NCI-H526 (cell line): ENCODE measurements at regions not wholly inside any gene's neighbourhood (a gene's known extent, or its start where the extent isn't known, plus 50 kb on each side); places are given as distances from the start of the nearest gene placed in this dataset.
A peak's percentile ranks its signal among the peaks of the same experiment; 100 is the strongest.
"Not testable (repeated sequence)": the region's sequence is repeated elsewhere in the genome, so short reads cannot be mapped to it uniquely, and the experiment has no call there.

Source experiments
- DNase-seq, 2 experiments: peaks; one replicate each; lab custom pipeline; 2025; lab: John Stamatoyannopoulos, UW

- DNase-seq, result peak; percentile 57 to 84
Measured at GRCh38 chr2:198296665-198297308, 492.4 kb downstream of the PLCL1 start.

- DNase-seq, result no peak
Measured at GRCh38 chr2:198293281-198293680, 488.9 kb downstream of the PLCL1 start.

GRCh38 chr2:198289811-198290210 lies 485.4 kb downstream of the PLCL1 start:
- DNase-seq, result no peak

GRCh38 chr2:198287706-198288105 lies 483.3 kb downstream of the PLCL1 start:
- DNase-seq, result no peak

- no peak for DNase-seq
Measured at GRCh38 chr2:198285216-198285615, 480.8 kb downstream of the PLCL1 start.

- no peak for DNase-seq
Measured at GRCh38 chr2:198283146-198283545, 478.8 kb downstream of the PLCL1 start.

- DNase-seq, result no peak
Measured at GRCh38 chr2:198282061-198282460, 477.7 kb downstream of the PLCL1 start.

GRCh38 chr2:198280145-198280544 lies 475.8 kb downstream of the PLCL1 start:
- DNase-seq, result no peak

- DNase-seq, result no peak
Measured at GRCh38 chr2:198279026-198279425, 474.6 kb downstream of the PLCL1 start.

- DNase-seq, result no peak
Measured at GRCh38 chr2:198277181-198277580, 472.8 kb downstream of the PLCL1 start.

- DNase-seq, result no peak
Measured at GRCh38 chr2:198273660-198274059, 469.3 kb downstream of the PLCL1 start.

GRCh38 chr2:198270157-198270556 lies 465.8 kb downstream of the PLCL1 start:
- DNase-seq, result not testable (repeated sequence)

GRCh38 chr2:198268519-198268918 lies 464.1 kb downstream of the PLCL1 start:
- DNase-seq, result no peak

GRCh38 chr2:198259496-198259895 lies 455.1 kb downstream of the PLCL1 start:
- no peak for DNase-seq

- no peak for DNase-seq
Measured at GRCh38 chr2:198254536-198255090, 450.2 kb downstream of the PLCL1 start.

GRCh38 chr2:198253995-198254394 lies 449.6 kb downstream of the PLCL1 start:
- DNase-seq, result no peak

- DNase-seq, result no peak
Measured at GRCh38 chr2:198252472-198252871, 448.1 kb downstream of the PLCL1 start.

GRCh38 chr2:198242093-198242492 lies 437.7 kb downstream of the PLCL1 start:
- DNase-seq, result no peak

- DNase-seq, result no peak
Measured at GRCh38 chr2:198238429-198238828, 434.0 kb downstream of the PLCL1 start.

GRCh38 chr2:198236338-198236737 lies 431.9 kb downstream of the PLCL1 start:
- no peak for DNase-seq

GRCh38 chr2:198232281-198232680 lies 427.9 kb downstream of the PLCL1 start:
- DNase-seq, result no peak

GRCh38 chr2:198231562-198231961 lies 427.2 kb downstream of the PLCL1 start:
- no peak for DNase-seq

- DNase-seq, result no peak
Measured at GRCh38 chr2:198220763-198221610, 416.6 kb downstream of the PLCL1 start.
